Activated naive CD4-positive, alpha-beta T cell treated with anti-CD3 and anti-CD28 coated beads, Interleukin-2, amount 50 U/mL, for 24 hours (primary cell): ENCODE measurements at regions not wholly inside any gene's neighbourhood (a gene's known extent, or its start where the extent isn't known, plus 50 kb on each side); places are given as distances from the start of the nearest gene placed in this dataset.
"Not testable (repeated sequence)": the region's sequence is repeated elsewhere in the genome, so short reads cannot be mapped to it uniquely, and the experiment has no call there.

Experiments
- H3K27ac Mint-ChIP-seq: one replicate; pipeline ENCODE4 v1.8.0; 2021; ENCODE audit warnings: mild to moderate bottlenecking, mixed read lengths
- H3K27me3 Mint-ChIP-seq: one replicate; pipeline ENCODE4 v1.8.0; 2021; ENCODE audit warnings: mixed read lengths
- H3K36me3 Mint-ChIP-seq: one replicate; pipeline ENCODE4 v1.8.0; 2021; ENCODE audit warnings: mixed read lengths
- H3K4me1 Mint-ChIP-seq: one replicate; pipeline ENCODE4 v1.8.0; 2021; ENCODE audit warnings: mixed read lengths
- H3K4me3 Mint-ChIP-seq: one replicate; pipeline ENCODE4 v1.8.0; 2021; ENCODE audit warnings: mild to moderate bottlenecking, mixed read lengths
- H3K9me3 Mint-ChIP-seq: one replicate; pipeline ENCODE4 v1.8.0; 2021; ENCODE audit warnings: mixed read lengths

GRCh38 chr20:55937283-55937682 is 68.0 kb downstream of the CBLN4 start:
- H3K4me3 Mint-ChIP-seq, result no peak overlapping the region
- H3K4me1 Mint-ChIP-seq, result no peaks in the 10 kb centered on the region
- no peak overlapping the region for H3K27ac Mint-ChIP-seq
- no peaks in the 10 kb centered on the region for H3K36me3 Mint-ChIP-seq
- H3K27me3 Mint-ChIP-seq, result no peaks in the 10 kb centered on the region
- peaks cover 5% of the 10 kb centered on the region for H3K9me3 Mint-ChIP-seq

DNA sequence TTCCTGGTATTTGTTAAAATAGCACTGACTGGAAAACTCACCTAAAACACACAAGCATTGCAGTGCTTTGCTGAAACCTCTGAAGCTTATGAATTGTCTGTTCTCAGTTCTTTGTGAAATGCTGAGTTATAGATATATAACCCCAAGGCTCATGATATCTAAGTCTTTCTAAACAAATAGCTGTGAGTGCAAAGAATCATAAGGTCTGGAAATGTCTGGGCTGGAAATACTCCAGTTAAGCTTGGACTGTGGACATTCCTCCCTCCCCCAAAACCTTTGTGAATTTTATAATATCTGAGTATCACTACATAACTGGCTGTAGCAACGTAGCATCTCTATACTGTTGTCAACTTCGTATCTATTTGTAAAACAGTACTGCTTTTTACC is 69.1 kb downstream of the CBLN4 start:
- Mint-ChIP-seq H3K4me1 (no peaks in the 10 kb centered on the region), H3K4me3 (no peak overlapping the region), H3K27ac (no peak overlapping the region), H3K27me3 (no peaks in the 10 kb centered on the region), H3K36me3 (no peaks in the 10 kb centered on the region), H3K9me3 (peaks cover 5% of the 10 kb centered on the region)

DNA sequence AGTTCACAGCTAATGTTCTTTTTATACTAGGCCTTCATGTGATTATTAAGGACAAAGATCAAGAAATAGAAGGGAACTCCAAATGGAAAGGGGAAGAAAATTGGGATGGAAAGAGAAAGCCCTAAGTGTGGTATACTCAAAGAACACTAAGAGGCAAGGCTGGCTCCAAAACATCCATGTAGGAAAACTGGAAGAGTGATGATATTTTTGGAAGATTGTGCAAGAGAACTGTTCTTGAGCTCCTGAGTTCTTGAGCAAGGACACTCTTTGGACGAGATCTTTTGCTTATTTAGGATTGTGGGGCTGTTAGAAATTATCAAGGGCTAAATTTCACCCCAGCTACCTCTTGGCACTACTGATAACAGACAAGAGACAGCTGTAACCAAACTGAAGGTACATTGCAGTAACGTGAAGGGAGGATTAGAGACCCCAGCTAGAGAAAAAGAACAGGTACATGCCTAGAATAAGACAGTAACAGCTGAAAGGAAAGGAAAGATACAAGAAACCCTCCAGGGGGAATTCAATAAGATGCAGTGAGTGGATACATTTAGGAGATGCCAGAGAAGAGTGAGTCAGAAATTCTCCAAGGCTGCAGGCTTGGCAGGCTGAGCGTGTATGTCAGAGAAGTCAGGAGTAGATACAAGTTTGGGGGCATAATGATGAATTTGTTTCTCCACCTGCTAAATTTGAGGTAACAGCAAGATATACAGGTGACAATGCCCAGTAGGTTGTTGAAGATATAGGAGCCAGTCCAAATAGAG is 69.7 kb downstream of the CBLN4 start:
- Mint-ChIP-seq H3K4me1 (no peaks in the 10 kb centered on the region), H3K4me3 (no peak overlapping the region), H3K9me3 (no peaks in the 10 kb centered on the region), H3K36me3 (no peaks in the 10 kb centered on the region), H3K27me3 (no peaks in the 10 kb centered on the region), H3K27ac (peak overlapping the region; percentile 2)

- H3K36me3 Mint-ChIP-seq, result no peaks in the 10 kb centered on the region
- no peaks in the 10 kb centered on the region for H3K4me1 Mint-ChIP-seq
- H3K4me3 Mint-ChIP-seq, result no peak overlapping the region
- no peaks in the 10 kb centered on the region for H3K27me3 Mint-ChIP-seq
- H3K27ac Mint-ChIP-seq, result no peak overlapping the region
- no peaks in the 10 kb centered on the region for H3K9me3 Mint-ChIP-seq
Measured at GRCh38 chr20:55934146-55934545, 71.2 kb downstream of the CBLN4 start.

DNA sequence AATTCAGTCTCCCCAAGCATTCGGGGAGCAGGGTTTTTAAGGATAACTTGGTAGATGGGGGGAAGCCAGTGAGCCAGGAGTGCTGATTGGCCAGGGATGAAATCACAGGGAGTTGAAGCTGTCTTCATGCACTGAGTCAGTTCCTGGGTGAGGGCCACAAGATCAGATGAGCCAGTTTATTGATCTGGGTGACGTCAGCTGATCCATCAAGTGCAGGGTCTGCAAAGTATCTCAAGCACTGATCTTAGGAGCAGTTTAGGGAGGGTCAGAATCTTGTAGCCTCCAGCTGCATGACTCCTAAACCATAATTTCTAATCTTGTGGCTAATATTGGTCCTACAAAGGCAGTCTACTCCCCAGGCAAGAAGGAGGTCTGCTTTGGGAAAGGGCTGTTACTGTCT is 74.4 kb downstream of the CBLN4 start:
- H3K27ac Mint-ChIP-seq, H3K4me3 Mint-ChIP-seq, H3K9me3 Mint-ChIP-seq, H3K4me1 Mint-ChIP-seq, H3K36me3 Mint-ChIP-seq, H3K27me3 Mint-ChIP-seq: not testable (repeated sequence)

DNA sequence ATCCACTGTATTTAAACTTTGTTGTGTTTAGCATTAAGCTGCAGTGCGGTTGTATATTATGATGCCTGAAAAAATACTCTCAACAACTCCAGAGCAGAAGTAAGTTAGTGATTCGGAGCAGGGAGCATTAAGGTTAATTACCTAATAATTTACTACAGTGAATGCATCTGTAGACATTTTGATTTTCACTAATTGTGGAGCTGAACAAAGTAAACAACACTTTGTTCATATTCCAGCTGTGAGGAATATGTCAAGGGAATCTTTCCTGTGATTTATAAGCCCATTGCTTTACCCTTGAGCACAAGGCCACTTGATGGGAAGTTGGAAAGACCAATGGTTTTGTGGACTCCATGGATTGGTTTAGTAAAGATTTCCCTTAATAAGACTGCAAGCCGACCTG is 77.1 kb downstream of the CBLN4 start:
- no peaks in the 10 kb centered on the region for H3K36me3 Mint-ChIP-seq
- no peaks in the 10 kb centered on the region for H3K4me1 Mint-ChIP-seq
- H3K4me3 Mint-ChIP-seq, result no peak overlapping the region
- H3K27me3 Mint-ChIP-seq, result no peaks in the 10 kb centered on the region
- peaks cover 4% of the 10 kb centered on the region for H3K9me3 Mint-ChIP-seq
- H3K27ac Mint-ChIP-seq, result no peak overlapping the region

- no peak overlapping the region for H3K4me3 Mint-ChIP-seq
- no peaks in the 10 kb centered on the region for H3K36me3 Mint-ChIP-seq
- no peak overlapping the region for H3K27ac Mint-ChIP-seq
- H3K4me1 Mint-ChIP-seq, result no peaks in the 10 kb centered on the region
- H3K9me3 Mint-ChIP-seq, result peaks cover 15% of the 10 kb centered on the region
- peaks cover 1% of the 10 kb centered on the region for H3K27me3 Mint-ChIP-seq
Measured at GRCh38 chr20:55919956-55920355, 85.4 kb downstream of the CBLN4 start.

- no peak overlapping the region for H3K4me3 Mint-ChIP-seq
- no peak overlapping the region for H3K27ac Mint-ChIP-seq
- peaks cover 15% of the 10 kb centered on the region for H3K9me3 Mint-ChIP-seq
- no peaks in the 10 kb centered on the region for H3K4me1 Mint-ChIP-seq
- peaks cover 1% of the 10 kb centered on the region for H3K27me3 Mint-ChIP-seq
- no peaks in the 10 kb centered on the region for H3K36me3 Mint-ChIP-seq
Measured at GRCh38 chr20:55919319-55919718, 86.0 kb downstream of the CBLN4 start.

DNA sequence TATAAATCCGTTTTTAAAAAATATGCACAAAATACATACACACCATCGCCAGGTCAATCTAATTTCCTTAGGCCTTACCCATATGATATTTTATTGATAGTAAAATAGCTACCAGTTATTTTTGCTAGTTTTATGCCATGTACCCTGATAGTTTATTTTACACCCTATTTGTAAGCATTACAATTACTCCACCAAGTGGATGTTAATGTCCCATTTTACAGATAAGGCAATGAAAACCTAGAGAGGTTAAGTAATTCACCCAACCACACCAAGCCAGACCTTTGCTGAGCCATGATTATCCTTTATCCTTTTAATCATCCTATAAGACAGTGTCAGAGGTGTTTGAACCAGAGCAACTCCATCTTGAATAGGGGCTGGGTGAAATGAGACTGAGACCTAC is 86.8 kb downstream of the CBLN4 start:
- Mint-ChIP-seq H3K4me1 (no peaks in the 10 kb centered on the region), H3K27me3 (peaks cover 1% of the 10 kb centered on the region), H3K9me3 (peaks cover 15% of the 10 kb centered on the region), H3K27ac (no peak overlapping the region), H3K36me3 (no peaks in the 10 kb centered on the region), H3K4me3 (no peak overlapping the region)

- Mint-ChIP-seq H3K36me3 (no peaks in the 10 kb centered on the region), H3K9me3 (peaks cover 17% of the 10 kb centered on the region), H3K4me3 (no peak overlapping the region), H3K27ac (no peak overlapping the region), H3K27me3 (no peaks in the 10 kb centered on the region), H3K4me1 (no peaks in the 10 kb centered on the region)
Measured at GRCh38 chr20:55893031-55893430, 112.3 kb downstream of the CBLN4 start.

DNA sequence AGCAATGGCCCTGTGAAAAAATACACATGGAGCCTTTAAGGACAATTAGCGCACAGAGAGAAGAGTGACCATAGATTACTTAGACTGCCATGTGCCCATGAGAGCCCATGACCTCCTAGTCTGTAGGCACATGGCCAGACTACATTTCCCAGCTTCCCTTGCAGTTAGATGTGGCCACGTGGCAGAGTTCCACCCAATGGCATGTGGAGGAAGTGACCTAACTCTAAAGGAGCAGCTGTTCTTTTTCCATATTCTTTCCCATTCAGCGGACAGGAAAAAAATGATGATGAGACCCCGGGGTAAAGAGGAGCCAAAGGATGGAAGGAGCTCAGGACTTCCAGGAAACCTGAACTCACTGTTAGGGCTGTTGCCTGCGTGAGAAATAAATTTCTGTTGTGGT is 116.6 kb downstream of the CBLN4 start:
- Mint-ChIP-seq H3K4me3 (no peak overlapping the region), H3K4me1 (no peaks in the 10 kb centered on the region), H3K36me3 (no peaks in the 10 kb centered on the region), H3K27ac (no peak overlapping the region), H3K27me3 (no peaks in the 10 kb centered on the region), H3K9me3 (peaks cover 9% of the 10 kb centered on the region)

GRCh38 chr20:55882910-55883309 is 122.4 kb downstream of the CBLN4 start:
- Mint-ChIP-seq H3K4me1 (no peaks in the 10 kb centered on the region), H3K9me3 (peaks cover 5% of the 10 kb centered on the region), H3K4me3 (no peak overlapping the region), H3K36me3 (no peaks in the 10 kb centered on the region), H3K27me3 (no peaks in the 10 kb centered on the region), H3K27ac (no peak overlapping the region)

GRCh38 chr20:55882286-55882685 is 123.0 kb downstream of the CBLN4 start:
- no peaks in the 10 kb centered on the region for H3K4me1 Mint-ChIP-seq
- no peak overlapping the region for H3K27ac Mint-ChIP-seq
- no peaks in the 10 kb centered on the region for H3K27me3 Mint-ChIP-seq
- H3K9me3 Mint-ChIP-seq, result peaks cover 5% of the 10 kb centered on the region
- H3K4me3 Mint-ChIP-seq, result no peak overlapping the region
- H3K36me3 Mint-ChIP-seq, result no peaks in the 10 kb centered on the region

DNA sequence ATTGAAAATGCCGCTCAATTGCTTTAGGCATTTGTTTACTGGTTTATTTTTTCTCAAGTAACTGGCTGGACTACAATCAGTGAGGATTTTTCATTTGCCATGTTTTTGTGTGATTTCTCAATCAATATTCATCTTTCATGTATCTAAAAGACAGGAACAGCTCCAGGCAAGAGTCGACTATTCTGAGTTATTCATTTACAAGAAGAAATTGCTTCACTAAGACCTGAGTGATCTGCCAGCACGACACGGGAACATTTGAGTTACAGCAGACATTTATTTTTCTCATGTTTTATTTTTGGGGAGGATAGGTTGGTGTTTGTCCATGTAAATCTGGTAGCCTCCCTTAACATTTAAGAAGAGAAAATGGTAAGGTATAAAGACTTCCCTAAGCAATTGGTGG is 124.1 kb downstream of the CBLN4 start:
- Mint-ChIP-seq H3K4me1 (no peaks in the 10 kb centered on the region), H3K27me3 (no peaks in the 10 kb centered on the region), H3K27ac (no peak overlapping the region), H3K9me3 (peaks cover 5% of the 10 kb centered on the region), H3K4me3 (no peak overlapping the region), H3K36me3 (no peaks in the 10 kb centered on the region)

DNA sequence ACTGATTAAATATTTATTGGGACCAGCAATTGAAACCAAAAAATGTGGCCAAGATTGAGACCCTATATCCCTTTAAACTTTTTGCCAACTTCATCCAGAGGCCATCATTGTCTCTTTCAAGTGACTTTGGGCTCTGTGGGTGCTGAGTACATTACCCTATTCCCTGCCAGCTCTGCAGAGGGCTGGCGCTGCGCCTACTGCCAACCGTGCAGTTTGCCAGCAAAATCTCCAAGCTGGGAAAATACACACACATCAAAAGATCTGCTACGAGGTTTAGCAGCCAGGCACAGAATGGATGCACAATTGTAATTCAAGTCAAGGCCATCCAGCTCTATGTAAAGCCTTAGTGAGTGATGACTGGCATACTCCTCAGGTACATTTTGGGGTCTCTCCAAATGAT is 125.0 kb downstream of the CBLN4 start:
- no peaks in the 10 kb centered on the region for H3K36me3 Mint-ChIP-seq
- no peaks in the 10 kb centered on the region for H3K4me1 Mint-ChIP-seq
- H3K9me3 Mint-ChIP-seq, result peaks cover 5% of the 10 kb centered on the region
- H3K27ac Mint-ChIP-seq, result no peak overlapping the region
- H3K27me3 Mint-ChIP-seq, result no peaks in the 10 kb centered on the region
- H3K4me3 Mint-ChIP-seq, result no peak overlapping the region

DNA sequence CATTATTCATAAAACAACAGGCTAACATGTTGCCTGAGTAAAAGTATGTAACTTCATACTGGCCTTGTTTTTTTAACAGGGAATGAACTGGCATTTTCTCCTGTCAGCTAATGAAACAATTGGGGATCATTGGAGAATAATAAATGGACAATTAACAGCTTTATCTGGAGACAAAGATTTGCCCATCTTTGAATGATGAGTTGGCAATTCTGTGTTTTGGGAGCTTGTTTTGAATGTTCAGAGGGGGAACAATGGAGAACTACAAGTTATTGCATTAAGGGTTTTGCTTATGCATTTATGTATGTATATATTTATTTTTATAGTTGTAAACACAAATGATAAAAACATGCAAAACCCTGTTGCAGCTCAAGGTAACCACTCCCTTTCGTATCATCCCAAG is 150.3 kb downstream of the CBLN4 start:
- no peak overlapping the region for H3K27ac Mint-ChIP-seq
- no peaks in the 10 kb centered on the region for H3K27me3 Mint-ChIP-seq
- H3K4me3 Mint-ChIP-seq, result no peak overlapping the region
- H3K4me1 Mint-ChIP-seq, result no peaks in the 10 kb centered on the region
- H3K36me3 Mint-ChIP-seq, result no peaks in the 10 kb centered on the region
- H3K9me3 Mint-ChIP-seq, result peaks cover 9% of the 10 kb centered on the region

DNA sequence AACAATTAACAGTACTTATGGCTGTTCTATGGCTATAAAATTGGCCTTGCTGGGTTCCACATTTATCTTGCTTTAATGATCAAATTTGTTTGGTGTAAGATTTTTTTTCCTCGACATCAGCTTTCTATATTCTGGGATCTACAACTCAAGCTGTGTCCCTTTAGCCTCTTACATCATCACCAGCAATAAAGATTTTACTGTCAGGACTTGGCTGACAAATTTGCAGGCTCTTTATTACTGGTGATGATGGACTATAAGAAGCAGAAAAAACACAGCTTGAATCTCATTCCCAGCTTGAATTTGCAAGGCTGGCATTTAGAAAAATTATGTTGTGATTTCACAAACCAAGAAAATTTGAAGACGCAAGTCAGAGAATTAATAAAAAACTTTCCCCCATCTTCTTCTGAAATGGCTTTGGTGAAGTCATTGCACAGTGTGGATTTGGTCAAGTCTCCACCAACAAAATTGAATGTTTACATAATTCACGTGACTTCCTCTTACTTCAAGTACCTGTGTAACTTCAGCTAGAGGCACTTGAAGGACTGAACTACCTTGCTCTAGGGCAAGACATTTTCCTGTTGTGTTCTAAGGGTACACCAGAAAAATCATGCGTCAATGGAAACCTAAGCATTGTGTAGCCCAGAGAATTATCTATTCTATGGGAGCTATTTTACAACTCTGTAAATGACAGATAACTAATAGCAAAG is 175.0 kb downstream of the CBLN4 start:
- no peaks in the 10 kb centered on the region for H3K36me3 Mint-ChIP-seq
- no peaks in the 10 kb centered on the region for H3K9me3 Mint-ChIP-seq
- H3K4me3 Mint-ChIP-seq, result no peak overlapping the region
- no peak overlapping the region for H3K27ac Mint-ChIP-seq
- H3K27me3 Mint-ChIP-seq, result no peaks in the 10 kb centered on the region
- no peaks in the 10 kb centered on the region for H3K4me1 Mint-ChIP-seq
